Peyer's patch (tissue), 4 donors: ENCODE measurements at regions not wholly inside any gene's neighbourhood (a gene's known extent, or its start where the extent isn't known, plus 50 kb on each side); places are given as distances from the start of the nearest gene placed in this dataset.

Experiments
- CTCF ChIP-seq, 6 experiments: fragments of 450-650 bp in 4 of 6; fragments of 200-600 bp in 2 of 6; sonication (generic) in 1 of 6; IDR thresholded peaks; one replicate each; pipeline ENCODE4 v1.5.1; 2017 to 2019; ENCODE audit warnings: antibody characterized with exemption in 6 of 6, mild to moderate bottlenecking in 3 of 6, moderate library complexity in 1 of 6
- POLR2A ChIP-seq, 2 donors: fragments of 450-650 bp; IDR thresholded peaks; one replicate each; pipeline ENCODE4 v1.5.1; 2017; ENCODE audit warnings: antibody characterized with exemption in 2 of 2, mild to moderate bottlenecking in 2 of 2, moderate library complexity in 2 of 2

GRCh38 chr7:118777308-118777707, 552.8 kb downstream of the ANKRD7 start:
- TF ChIP-seq CTCF (IDR thresholded peaks at IDR 0.05) (no peak), POLR2A (IDR thresholded peaks at IDR 0.05) (no peak)
